ENCODE measurements at regions not wholly inside any gene's neighbourhood (a gene's known extent, or its start where the extent isn't known, plus 50 kb on each side); places are given as distances from the start of the nearest gene placed in this dataset.

DNA sequence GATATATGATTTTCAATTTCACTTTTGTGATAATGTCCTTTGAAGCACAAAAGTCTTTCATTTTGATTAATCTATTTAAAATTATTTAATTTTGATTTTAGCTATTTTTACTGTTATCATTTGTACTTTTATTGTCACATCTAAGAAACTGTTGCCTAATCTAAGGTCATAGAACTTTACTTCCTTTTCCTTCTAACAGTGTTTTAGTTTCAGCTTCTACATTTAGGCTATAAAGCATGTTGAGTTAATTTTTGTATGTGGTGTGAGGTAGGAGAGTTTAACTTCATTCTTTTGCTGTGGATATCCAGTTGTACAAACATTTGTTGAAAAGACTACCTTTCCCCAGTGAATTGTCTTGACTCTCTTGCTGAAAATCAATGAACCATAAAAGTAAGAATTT lies 204.5 kb downstream of the TM2D1 start:
- DNase-seq = no peak

DNA sequence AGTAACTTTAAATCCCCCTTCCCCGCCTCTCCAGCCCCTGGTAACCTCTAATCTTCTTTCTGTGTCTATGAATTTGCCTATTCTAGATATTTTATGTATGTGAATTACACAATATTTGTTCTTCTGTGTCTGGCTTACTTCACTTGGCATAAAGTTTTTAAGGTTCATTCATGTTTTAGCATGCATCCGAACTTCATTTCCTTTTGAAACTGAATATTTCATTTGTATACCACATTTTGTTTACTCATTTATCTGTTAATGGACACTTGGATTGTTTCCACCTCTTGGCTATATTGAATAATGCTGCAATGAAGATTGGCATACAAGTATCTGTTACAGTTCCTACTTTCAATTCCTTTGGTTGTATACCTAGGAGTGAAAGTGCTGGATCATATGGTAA lies 205.3 kb downstream of the TM2D1 start:
- DNase-seq = no peak

DNA sequence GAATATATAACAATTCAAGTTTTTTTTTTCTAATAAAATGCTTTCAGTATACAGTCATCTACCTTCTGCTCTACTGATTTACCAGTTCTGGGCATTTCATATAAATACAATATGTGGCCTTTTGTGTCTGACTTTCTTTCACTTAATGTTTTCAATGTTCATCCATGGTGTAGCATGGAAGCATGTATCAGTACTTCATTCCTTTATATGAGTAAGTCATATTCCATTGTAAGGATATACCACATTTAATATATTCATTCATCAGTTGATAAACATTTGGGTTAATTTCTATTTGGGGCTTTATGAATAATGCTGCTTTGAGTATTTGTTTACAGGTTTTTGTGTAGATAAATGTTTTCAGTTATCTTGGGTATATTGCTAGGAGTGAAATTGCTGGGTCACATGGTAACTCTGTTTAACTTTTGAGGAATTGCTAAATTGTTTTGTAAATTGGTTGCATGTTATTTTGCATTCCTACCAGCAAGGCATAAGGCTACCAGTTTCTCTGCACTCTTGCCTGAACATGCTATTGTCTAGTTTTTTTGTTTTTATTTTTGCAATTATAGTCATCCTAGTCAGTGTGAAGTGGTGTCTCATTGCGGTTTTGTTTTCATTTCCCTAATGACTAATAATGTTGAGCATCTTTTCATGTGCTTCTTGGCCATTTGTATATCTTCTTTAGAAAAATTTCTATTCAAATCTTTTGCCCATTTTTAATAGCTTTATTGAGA lies 206.1 kb downstream of the TM2D1 start:
- DNase-seq = no peak

DNA sequence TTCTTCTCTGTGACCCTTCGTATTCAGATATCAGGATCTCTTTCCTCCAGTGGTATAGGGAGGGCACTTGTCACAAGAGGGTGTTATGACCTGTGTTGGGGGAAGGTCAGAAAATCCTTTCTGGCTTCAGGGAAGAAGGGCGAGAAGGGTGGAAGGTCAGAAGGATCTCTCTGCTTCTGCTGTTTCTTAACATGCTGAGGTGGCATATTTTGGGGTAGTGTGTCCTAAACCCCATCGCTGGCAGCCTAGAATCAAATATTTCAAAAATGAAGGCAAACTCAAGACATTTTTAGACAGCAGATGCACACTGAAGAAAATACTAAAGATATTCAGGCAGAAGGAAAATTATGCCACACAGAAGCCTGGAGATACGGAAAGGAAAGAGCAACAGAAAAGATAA lies 207.6 kb downstream of the TM2D1 start:
- no peak for DNase-seq

DNA sequence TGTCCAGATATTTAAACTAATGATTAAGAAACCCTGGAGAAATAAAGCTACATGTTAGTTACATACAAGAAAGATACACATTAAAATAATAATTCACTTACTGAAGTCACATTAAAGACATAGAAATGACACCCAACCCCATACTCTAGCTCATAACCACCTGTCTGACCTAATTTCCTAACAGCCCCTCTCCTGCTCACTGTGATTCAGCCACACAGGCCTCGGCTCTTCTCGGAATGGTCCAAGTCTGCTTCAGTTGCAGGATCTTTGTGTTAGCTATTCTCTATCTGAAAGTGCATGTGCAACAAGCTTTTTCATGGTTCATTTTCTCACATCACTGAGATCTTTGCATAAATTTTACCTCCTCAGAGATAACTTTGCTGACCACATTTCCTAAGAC lies 209.8 kb downstream of the TM2D1 start:
- DNase-seq = no peak

All from NCI-H446 (cell line).